Fibroblast of lung (primary cell): ENCODE measurements at regions not wholly inside any gene's neighbourhood (a gene's known extent, or its start where the extent isn't known, plus 50 kb on each side); places are given as distances from the start of the nearest gene placed in this dataset.

ENCODE experiments used
- DNase-seq, 2 donors: peaks; one replicate each; pipeline versions ENCODE4 v3.0.0 to v3.0.0-alpha.2; 2010; ENCODE audit warnings: low read depth in 2 of 2
- H2AFZ ChIP-seq: 2 replicates; pipeline ENCODE4 v1.5.1; 2012; ENCODE audit warnings: low read length, control low read depth, inconsistent platforms
- H3K27ac ChIP-seq: 2 replicates; pipeline ENCODE4 v1.5.1; 2011; ENCODE audit warnings: low read length, control low read depth; ENCODE audit not compliant: insufficient read depth
- H3K27me3 ChIP-seq: 2 replicates; pipeline ENCODE4 v1.5.1; 2011; ENCODE audit warnings: mild to moderate bottlenecking, low read length; ENCODE audit not compliant: control insufficient read depth, insufficient read depth
- H3K36me3 ChIP-seq: 2 replicates; pipeline ENCODE4 v1.5.1; 2011; ENCODE audit warnings: low read length; ENCODE audit not compliant: control insufficient read depth, insufficient read depth
- H3K4me1 ChIP-seq: 2 replicates; pipeline ENCODE4 v1.5.1; 2011; ENCODE audit warnings: low read length; ENCODE audit not compliant: control insufficient read depth, insufficient read depth; ENCODE audit errors: extremely low read depth
- H3K4me2 ChIP-seq: 2 replicates; pipeline ENCODE4 v1.5.1; 2011; ENCODE audit warnings: low read length, control low read depth; ENCODE audit not compliant: insufficient read depth; ENCODE audit errors: extremely low read depth
- H3K4me3 ChIP-seq, 4 experiments: fragments of 200-600 bp in 1 of 4; sonication (generic) in 1 of 4; replicated peaks in 1 of 4; 2 replicates each; pipeline ENCODE4 v1.5.1; 2011 to 2016; ENCODE audit warnings: low read length in 4 of 4, low read depth in 3 of 4, mild to moderate bottlenecking in 3 of 4, control low read depth in 2 of 4, inconsistent platforms in 1 of 4, mixed read lengths in 1 of 4; ENCODE audit not compliant: insufficient read depth in 1 of 4; ENCODE audit errors: control extremely low read depth in 1 of 4
- H3K79me2 ChIP-seq: 2 replicates; pipeline ENCODE4 v1.5.1; 2012; ENCODE audit warnings: mild to moderate bottlenecking, low read length, inconsistent platforms; ENCODE audit not compliant: control insufficient read depth, insufficient read depth
- H3K9ac ChIP-seq: 2 replicates; pipeline ENCODE4 v1.5.1; 2011; ENCODE audit warnings: mild to moderate bottlenecking, low read length, control low read depth; ENCODE audit not compliant: insufficient read depth
- H3K9me3 ChIP-seq: 2 replicates; pipeline ENCODE4 v1.5.1; 2012; ENCODE audit warnings: low read depth, low read length; ENCODE audit not compliant: control insufficient read depth, insufficient read depth
- H4K20me1 ChIP-seq: 2 replicates; pipeline ENCODE4 v1.5.1; 2011; ENCODE audit warnings: low read length; ENCODE audit not compliant: control insufficient read depth, insufficient read depth; ENCODE audit errors: extremely low read depth
- EZH2 ChIP-seq: IDR thresholded peaks from 2 replicates; pipeline ENCODE4 v1.5.1; 2012; ENCODE audit warnings: low read length, control low read depth, mild to moderate bottlenecking; ENCODE audit errors: missing control alignments
- TF ChIP-seq, protein P1 (sequence below), 2 donors: IDR thresholded peaks in 1 of 2; conservative IDR thresholded peaks in 1 of 2; 1 replicate in 1 of 2; 2 replicates in 1 of 2; pipeline ENCODE4 v1.5.1; 2011 to 2012; ENCODE audit warnings: low read length in 2 of 2, control low read depth in 1 of 2, inconsistent platforms in 1 of 2, low read depth in 1 of 2, mild to moderate bottlenecking in 1 of 2

DNA sequence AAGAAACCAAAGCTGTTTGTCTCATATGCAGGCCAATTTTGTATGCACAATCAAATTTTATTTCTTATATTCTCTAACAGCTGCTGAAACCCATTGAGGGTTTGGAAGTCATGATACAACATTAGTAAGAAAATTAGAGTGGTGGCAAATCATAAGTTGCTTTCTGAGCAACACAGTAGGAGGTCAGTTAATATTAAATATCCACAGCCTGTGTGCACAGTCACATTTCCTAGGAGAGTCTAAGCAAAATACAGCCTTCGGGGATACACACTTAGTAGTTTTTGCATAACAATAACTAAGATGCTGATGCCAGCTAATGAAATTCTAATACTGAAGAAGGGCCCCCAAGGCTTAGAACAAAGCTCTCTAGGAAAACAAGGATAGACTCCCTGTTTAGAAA lies 209.6 kb upstream of the E2F7 start:
- no peak overlapping the region for H3K9ac ChIP-seq
- no peak overlapping the region for H3K27ac ChIP-seq
- H2AFZ ChIP-seq, result no peak overlapping the region
- DNase-seq, result no peak
- H3K27me3 ChIP-seq, result no peaks in the 10 kb centered on the region
- TF ChIP-seq, protein P1, sequence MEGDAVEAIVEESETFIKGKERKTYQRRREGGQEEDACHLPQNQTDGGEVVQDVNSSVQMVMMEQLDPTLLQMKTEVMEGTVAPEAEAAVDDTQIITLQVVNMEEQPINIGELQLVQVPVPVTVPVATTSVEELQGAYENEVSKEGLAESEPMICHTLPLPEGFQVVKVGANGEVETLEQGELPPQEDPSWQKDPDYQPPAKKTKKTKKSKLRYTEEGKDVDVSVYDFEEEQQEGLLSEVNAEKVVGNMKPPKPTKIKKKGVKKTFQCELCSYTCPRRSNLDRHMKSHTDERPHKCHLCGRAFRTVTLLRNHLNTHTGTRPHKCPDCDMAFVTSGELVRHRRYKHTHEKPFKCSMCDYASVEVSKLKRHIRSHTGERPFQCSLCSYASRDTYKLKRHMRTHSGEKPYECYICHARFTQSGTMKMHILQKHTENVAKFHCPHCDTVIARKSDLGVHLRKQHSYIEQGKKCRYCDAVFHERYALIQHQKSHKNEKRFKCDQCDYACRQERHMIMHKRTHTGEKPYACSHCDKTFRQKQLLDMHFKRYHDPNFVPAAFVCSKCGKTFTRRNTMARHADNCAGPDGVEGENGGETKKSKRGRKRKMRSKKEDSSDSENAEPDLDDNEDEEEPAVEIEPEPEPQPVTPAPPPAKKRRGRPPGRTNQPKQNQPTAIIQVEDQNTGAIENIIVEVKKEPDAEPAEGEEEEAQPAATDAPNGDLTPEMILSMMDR (conservative IDR thresholded peaks at IDR 0.05 in 1 of 2, IDR thresholded peaks at IDR 0.05 in 1 of 2; ENCODE audit: low read depth in 1 of 2, low read length in 2 of 2), result no peak
- no peak for TF ChIP-seq EZH2
- no peaks in the 10 kb centered on the region for H3K4me1 ChIP-seq
- no peak overlapping the region for H3K4me3 ChIP-seq
- H4K20me1 ChIP-seq, result no peaks in the 10 kb centered on the region
- H3K36me3 ChIP-seq, result no peaks in the 10 kb centered on the region
- H3K4me2 ChIP-seq, result no peak overlapping the region
- H3K9me3 ChIP-seq, result no peaks in the 10 kb centered on the region
- H3K79me2 ChIP-seq, result no peaks in the 10 kb centered on the region

DNA sequence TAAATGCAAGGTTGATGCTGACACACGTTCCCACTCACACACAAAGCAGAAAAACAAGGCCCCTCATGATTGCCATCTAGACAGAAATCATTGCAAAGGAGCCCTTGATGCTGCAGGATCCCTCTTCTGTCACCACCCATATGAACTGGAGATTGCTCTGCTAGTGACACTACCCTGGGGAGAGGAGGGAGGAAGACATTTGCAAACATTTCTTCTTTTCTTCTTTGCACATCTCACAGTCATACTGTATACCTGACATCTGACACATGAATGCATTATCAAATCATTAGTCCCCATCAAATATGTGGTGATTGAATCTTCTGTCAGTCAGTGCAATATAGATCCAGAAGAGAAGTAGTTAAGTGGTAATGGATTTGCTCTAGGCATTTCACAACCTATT lies 208.5 kb upstream of the E2F7 start:
- no peaks in the 10 kb centered on the region for H3K27me3 ChIP-seq
- H3K4me3 ChIP-seq, result no peak overlapping the region
- no peak overlapping the region for H2AFZ ChIP-seq
- no peak overlapping the region for H3K4me2 ChIP-seq
- no peak for DNase-seq
- no peak overlapping the region for H3K9ac ChIP-seq
- no peak for TF ChIP-seq EZH2
- TF ChIP-seq, protein P1 (conservative IDR thresholded peaks at IDR 0.05 in 1 of 2, IDR thresholded peaks at IDR 0.05 in 1 of 2; ENCODE audit: low read depth in 1 of 2, low read length in 2 of 2), result no peak
- H4K20me1 ChIP-seq, result no peaks in the 10 kb centered on the region
- H3K79me2 ChIP-seq, result no peaks in the 10 kb centered on the region
- no peaks in the 10 kb centered on the region for H3K4me1 ChIP-seq
- H3K27ac ChIP-seq, result no peak overlapping the region
- H3K9me3 ChIP-seq, result no peaks in the 10 kb centered on the region
- no peaks in the 10 kb centered on the region for H3K36me3 ChIP-seq

DNA sequence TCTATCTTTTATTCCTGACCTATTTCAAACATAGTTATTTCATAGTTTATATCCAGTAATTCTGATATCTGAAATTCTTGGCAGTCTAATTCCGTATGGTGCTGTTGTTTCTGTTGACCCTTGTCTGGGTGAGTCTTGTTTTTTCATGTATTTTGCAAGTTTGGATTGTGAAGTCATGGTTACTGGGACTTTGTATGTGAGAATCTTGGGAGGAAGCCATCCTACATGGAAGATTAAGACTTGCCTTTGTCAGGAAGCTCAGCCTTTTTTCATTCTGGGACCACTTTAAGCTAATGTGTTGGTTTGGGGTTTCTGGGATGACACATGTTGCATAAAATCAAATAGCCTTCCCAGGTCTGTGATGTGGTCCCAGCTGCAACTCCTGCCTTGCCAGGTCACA lies 191.6 kb upstream of the E2F7 start:
- H3K79me2 ChIP-seq, result no peaks in the 10 kb centered on the region
- H3K27me3 ChIP-seq, result no peaks in the 10 kb centered on the region
- no peaks in the 10 kb centered on the region for H4K20me1 ChIP-seq
- H3K36me3 ChIP-seq, result no peaks in the 10 kb centered on the region
- H3K9ac ChIP-seq, result no peak overlapping the region
- no peak overlapping the region for H2AFZ ChIP-seq
- H3K4me1 ChIP-seq, result no peaks in the 10 kb centered on the region
- no peaks in the 10 kb centered on the region for H3K9me3 ChIP-seq
- H3K4me2 ChIP-seq, result no peak overlapping the region
- no peak overlapping the region for H3K27ac ChIP-seq
- H3K4me3 ChIP-seq, result no peak overlapping the region
- peak; percentile 25 to 41 for DNase-seq
- TF ChIP-seq EZH2, result no peak
- TF ChIP-seq, protein P1 (conservative IDR thresholded peaks at IDR 0.05 in 1 of 2, IDR thresholded peaks at IDR 0.05 in 1 of 2; ENCODE audit: low read depth in 1 of 2, low read length in 2 of 2), result no peak
